GM18858 (cell line): ENCODE measurements at regions not wholly inside any gene's neighbourhood (a gene's known extent, or its start where the extent isn't known, plus 50 kb on each side); places are given as distances from the start of the nearest gene placed in this dataset.
"Not testable (repeated sequence)": the region's sequence is repeated elsewhere in the genome, so short reads cannot be mapped to it uniquely, and the experiment has no call there.

Experiments
- ATAC-seq: cut with Tn5 transposase; IDR thresholded peaks from one replicate; pipeline ENCODE4 v1.9.1; 2021; ENCODE audit not compliant: unreplicated experiment

GRCh38 chr17:27200476-27200875, 93.4 kb upstream of the WSB1 start:
- ATAC-seq, result no peak

DNA sequence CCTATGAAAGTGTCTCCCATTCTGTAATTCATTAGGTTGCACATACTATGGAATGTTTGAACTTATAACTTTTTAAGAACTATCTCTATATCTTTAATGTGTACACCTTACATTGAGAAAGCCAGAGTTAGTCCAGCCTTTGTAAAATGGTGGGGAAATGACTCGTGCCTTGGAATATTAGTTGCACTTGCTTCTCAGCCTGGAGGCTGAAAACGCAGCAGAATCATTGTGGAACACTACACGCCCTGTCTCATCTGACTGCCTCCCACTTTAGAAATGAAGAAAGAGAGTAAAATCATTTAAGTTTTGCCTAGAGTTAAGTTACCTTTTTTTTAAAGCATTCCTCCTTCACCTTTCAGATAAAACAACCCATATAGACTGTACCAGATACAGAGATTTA, 90.7 kb upstream of the WSB1 start:
- no peak for ATAC-seq

DNA sequence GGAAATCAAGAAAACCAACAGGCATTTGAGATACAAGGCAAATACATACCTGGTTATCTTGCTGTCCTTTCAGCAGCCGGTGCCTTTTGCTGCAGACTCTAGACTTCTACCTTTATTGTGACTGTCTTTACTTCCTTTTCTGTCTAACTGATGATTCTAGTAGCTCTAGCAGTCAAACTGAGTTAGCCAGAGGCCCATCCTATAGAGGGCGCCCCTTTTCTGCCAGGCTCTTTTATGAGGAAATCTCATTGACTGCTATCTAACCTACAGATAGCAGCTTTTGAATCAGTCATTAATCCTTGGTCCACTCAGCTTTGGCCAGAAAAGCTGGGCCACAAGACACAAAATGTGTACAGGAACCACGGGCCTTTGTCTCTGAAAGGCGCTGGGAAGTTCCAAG, 87.5 kb upstream of the WSB1 start:
- ATAC-seq, result no peak

DNA sequence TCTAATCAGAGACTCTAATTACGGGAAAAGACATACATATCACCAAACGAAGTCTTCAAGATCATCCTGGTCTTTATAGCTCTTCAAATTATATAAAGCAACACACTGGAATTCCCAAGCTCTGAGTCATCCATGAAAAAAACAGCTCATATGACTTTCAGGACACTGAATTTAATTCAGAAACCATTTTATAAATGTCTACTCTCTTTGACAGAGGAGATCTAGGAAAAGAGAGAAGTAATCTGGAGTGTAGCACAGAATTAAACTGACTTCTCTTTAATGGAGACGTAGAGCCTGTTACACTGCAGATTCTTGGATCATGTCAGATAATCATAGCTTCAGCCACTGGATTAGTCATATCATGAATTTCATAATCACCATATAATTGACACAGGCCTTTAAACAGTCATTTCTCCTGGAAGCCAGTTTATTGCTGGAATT, 86.8 kb upstream of the WSB1 start:
- no peak for ATAC-seq

DNA sequence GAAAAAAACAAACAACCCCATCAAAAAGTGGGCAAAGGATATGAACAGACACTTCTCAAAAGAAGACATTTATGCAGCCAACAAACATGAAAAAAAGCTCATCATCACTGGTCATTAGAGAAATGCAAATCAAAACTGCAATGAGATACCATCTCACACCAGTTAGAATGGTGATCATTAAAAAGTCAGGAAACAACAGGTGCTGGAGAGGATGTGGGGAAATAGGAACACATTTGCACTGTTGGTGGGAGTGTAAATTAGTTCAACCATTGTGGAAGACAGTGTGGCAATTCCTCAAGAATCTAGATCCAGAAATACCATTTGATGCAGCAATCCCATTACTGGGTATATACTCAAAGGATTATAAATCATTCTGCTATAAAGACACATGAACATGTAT, 85.5 kb upstream of the WSB1 start:
- ATAC-seq, result not testable (repeated sequence)

DNA sequence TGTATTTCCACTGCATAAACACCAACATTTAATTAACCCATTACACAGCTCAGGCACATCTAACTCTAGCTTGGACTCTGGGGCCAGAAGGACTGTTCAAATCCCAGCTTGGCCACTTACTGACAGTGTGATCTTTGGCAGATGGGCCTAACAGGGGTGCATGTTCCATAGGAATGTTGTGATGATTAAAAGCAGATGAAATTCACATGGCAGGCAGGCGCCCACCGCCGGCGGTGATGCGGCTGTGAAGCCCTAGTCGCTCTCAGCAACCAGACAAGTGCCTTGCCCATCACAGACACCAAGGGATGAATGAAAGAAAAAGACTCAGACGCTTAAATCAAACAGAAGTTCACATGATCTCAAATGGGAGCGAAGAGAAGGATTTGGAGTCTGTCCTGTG, 84.6 kb upstream of the WSB1 start:
- no peak for ATAC-seq

DNA sequence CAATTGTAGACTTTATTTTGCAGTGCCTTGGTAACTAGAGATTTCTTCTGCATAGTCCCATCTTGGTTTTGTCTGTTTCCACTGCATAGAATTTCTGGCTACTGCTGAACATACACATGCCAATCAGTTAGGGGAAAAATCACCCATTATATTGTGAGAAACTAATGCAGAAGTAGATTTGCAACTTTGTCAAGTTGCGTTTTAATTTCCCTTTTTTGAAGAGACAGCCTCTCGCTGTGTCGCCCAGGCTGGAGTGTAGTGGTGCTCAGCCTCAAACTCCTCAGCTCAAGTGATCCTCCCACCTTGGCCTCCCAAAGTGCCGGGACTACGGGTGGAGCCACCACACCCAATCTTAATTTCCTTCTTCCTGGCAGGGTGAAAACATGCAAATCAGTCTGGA, 83.1 kb upstream of the WSB1 start:
- ATAC-seq, result not testable (repeated sequence)

- no peak for ATAC-seq
Observed at GRCh38 chr17:27216836-27217235, 77.1 kb upstream of the WSB1 start.

DNA sequence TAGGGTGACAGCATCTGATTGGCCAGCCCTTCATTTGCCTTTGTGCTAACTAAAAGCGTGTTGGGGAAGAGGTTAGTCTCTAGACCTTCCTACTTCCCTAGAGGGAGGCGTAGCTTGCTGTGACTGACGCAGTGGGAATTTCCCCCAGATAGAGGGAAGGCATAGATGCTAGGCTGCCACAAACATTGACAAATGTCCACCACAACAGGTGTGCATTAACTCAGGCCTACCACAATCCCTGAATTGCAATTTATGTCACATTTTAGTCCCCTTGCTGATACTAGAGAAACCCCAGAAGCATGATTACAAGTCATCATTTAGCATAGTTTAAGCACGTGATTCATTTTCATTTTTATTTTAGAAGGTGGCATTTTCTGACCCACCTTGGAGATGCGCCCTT, 76.3 kb upstream of the WSB1 start:
- peak; percentile 70 for ATAC-seq

DNA sequence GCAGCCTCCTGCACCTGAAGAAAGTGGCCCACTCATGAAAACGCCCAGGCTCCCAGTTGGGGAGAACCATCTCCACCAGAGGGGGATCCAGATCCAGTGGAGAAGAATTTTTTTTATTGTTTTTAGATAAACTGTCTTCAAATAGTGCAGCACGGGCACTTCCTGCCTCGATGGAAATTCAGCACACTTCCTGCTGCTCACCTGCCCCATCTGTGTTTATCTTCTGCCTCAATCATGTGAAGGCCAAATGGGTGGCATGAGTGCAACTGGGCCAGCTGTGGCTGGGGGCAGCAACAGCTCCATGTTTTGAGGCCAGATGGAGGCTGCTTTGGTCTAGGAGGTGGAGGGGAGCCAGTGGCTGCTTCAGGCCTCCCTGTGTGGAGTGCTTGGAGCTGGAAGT, 75.9 kb upstream of the WSB1 start:
- no peak for ATAC-seq

- peak; percentile 67 for ATAC-seq
Observed at GRCh38 chr17:27218719-27219488, 75.0 kb upstream of the WSB1 start.

- no peak for ATAC-seq
Observed at GRCh38 chr17:27222515-27222914, 71.4 kb upstream of the WSB1 start.

DNA sequence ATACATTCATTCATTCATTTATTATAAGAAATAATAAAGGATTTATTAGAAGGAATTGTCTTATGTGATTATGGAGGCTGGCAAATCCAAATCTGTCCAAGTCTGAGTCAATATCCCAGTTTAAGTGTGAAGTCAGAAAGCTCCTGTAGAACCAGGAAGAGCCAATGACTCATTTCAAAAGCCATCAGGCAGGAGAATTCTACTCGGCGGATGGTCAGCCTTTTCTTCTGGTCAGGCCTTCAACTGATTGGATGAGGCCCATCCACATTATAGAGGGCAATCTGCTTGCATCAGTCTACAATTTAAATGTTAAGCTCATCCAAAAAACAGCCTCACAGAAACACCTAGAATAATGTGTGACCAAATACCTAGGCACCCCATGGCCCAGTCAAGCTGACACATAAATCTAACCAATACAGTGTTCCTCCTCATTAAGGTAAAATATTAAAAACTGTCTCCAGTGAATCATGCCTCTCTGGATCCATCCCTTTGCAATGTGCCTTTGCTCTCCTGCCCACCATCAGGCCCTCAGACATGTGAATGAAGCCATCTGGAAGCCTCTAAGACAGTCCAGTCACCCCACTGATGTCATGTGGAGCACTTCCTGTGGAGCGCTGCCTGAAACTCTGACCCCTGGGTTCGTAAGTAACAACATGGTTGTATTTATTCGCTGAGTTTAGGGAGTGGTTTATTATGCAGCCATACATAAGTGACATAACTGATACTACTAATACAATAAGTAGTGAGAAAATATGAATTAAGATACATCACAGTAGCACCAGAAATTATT, 69.2 kb upstream of the WSB1 start:
- no peak for ATAC-seq

DNA sequence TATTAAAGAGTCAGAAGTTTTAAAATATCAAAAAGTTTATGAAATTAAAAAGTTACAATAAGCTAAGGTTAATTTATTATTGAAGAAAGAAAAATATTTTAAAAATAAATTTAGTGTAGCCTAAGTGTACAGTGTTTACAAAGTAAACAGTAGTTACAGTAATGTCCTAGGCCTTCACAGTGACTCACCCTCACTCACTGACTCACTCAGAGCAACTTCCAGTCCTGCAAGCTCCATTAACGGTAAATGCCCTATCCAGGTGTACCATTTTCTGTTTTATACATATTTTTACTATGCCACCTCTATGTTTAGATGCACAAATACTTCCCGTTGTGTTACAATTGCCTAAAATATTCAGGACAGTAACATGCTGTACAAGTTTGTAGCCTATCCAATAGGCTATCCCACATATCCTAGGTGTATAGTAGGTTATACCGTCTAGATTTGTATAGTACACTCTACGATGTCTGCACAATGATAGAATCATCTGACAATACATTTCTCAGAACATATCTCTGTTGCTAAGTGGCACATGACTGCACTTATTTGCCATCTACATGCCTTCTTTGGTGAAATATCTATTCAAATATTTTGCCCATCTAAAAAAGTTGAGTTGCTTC, 67.2 kb upstream of the WSB1 start:
- no peak for ATAC-seq

- no peak for ATAC-seq
Observed at GRCh38 chr17:27230996-27231395, 62.9 kb upstream of the WSB1 start.

DNA sequence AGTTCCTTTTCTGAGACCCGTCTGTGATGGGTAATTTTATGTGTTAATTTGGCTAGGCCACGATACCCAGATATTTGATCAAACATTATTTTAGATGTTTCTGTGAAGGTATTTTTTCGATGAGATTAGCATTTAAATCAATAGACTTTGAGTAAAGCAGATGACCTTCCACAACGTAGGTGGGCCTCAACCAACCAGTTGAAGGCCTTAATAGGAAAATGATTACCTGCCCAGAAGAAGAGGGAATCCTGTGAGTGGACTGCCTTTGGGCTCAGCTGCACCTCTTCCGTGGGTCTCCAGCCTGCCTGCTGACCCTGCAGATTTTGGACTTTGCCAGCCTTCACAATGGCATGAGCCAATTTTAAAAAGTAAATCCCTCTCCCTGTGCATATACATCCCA, 61.6 kb upstream of the WSB1 start:
- no peak for ATAC-seq

GRCh38 chr17:27233059-27233458, 60.9 kb upstream of the WSB1 start:
- ATAC-seq, result no peak

DNA sequence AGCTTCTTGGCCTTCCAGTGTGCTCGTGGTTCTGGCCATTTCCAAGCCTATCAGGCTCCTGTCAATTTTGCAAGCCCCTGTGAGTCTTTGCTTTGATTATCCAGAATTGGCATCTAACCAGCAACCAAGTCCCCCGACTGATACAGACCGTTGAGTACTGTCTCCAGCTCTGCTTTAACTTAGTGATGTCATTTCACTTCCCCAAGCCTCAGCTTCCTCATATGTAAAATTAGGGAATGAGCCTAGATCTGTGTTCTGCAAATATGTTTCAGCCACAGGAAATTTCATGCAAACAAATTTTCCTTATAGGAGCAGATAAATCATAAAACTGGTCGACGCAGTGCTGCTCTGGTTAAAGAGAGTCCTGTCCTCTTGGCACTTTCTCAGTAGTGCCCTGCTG, 60.1 kb upstream of the WSB1 start:
- no peak for ATAC-seq

DNA sequence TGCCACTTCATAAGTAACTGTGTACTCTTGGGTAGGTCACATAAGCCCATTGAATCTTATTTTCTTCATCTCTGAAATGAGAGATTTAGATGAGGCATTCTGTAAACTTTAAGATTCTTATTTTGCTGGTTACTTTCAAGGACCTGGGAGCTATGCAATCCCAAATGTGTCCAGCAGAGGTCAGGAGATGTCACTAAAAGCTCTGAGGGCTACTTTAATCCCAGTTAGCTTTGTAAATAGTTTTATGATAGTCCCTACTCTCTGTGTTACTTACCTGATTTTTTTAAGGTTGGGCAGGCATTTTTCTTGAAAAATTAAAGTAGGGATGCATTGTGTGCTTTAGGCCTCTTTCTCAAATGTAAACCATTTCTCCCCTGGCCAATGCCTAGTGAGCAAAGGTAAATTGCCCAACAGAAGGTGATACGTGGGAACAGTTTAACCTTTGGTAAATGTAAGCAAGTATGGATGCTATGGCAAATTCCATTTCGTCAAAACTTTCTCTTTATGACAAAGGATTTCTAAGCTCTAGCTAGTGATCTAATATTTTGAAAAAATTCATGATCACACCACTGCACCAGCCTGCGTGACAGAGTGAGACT, 57.1 kb upstream of the WSB1 start:
- no peak for ATAC-seq

DNA sequence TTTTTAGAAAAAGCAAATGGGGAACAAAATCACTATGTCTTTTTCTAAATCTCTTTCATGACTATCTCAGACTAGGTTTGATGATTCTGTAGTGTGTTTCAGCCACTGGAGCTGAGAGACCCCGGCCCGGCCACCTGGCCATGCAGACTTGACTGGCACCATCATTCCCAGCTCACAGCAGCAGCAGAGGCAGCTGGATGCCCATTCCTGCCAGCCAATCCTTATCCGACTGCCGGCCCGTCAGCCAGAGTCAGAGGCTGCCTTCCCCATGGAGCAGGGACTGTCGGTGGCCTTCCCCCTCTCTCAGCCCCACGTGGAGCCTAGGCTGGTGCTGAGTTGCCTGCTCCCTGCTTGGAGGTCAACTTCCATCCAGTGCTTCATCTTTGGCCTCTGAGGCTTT, 56.0 kb upstream of the WSB1 start:
- ATAC-seq, result no peak

- ATAC-seq, result peak; percentile 57
Observed at GRCh38 chr17:27239046-27239445, 54.9 kb upstream of the WSB1 start.

GRCh38 chr17:27239584-27239983, 54.3 kb upstream of the WSB1 start:
- ATAC-seq, result no peak
